K562 (cell line): ENCODE measurements at regions not wholly inside any gene's neighbourhood (a gene's known extent, or its start where the extent isn't known, plus 50 kb on each side); places are given as distances from the start of the nearest gene placed in this dataset.

Source experiments
- ATAC-seq: fragments of 200-7000 bp; cut with Tn5 transposase; 3 replicates; pipeline ENCODE4 v1.9.1; 2020; ENCODE audit warnings: moderate library complexity
- BruUV-seq: library from RNA; stranded (reverse); fragments of 400-500 nt; replicated peaks from 2 replicates; lab custom pipeline; 2021; lab: Mats Ljungman, UMichigan
- CTCF ChIA-PET: fragments of 300-600 bp; formaldehyde crosslinking; extraction: SDS; loops from one replicate; lab custom pipeline; 2021; ENCODE audit warnings: low intra/inter-chr PET ratio; lab: Yijun Ruan, JAX
- POLR2A ChIA-PET: fragments of 300-600, 350-650 bp; sonication (Branson Sonifier 250); formaldehyde crosslinking; extraction: SDS; loops from one replicate; lab custom pipeline; 2021; ENCODE audit warnings: antibody characterized with exemption, inconsistent platforms; lab: Yijun Ruan, JAX
- DNase-seq, 4 experiments: peaks; one replicate each; pipeline versions ENCODE4 v3.0.0 to v3.0.0-alpha.2; 2011 to 2018; ENCODE audit warnings: low spot score in 3 of 4, mixed read lengths in 3 of 4; ENCODE audit errors: extremely low read depth in 1 of 4
- FAIRE-seq: peaks from 2 replicates; lab custom pipeline; 2011; peaks lifted over from hg19 to GRCh38; lab: Jason Lieb, UNC
- H2AFZ ChIP-seq: 2 replicates; pipeline ENCODE4 v1.6.0; 2011; ENCODE audit warnings: low read depth, low read length, control low read depth, inconsistent platforms
- H3K27ac ChIP-seq: fragments of 200-600 bp; 3 replicates; pipeline ENCODE4 v1.8.0; 2011; ENCODE audit warnings: low read depth, mild to moderate bottlenecking, control low read depth, inconsistent platforms, low read length, moderate library complexity, mixed read lengths; ENCODE audit errors: extremely low read depth
- H3K27me3 ChIP-seq, 2 experiments: fragments of 300-600 bp in 1 of 2; 2 replicates in 1 of 2; 3 replicates in 1 of 2; pipeline versions ENCODE4 v1.6.0 to v1.8.0; 2011; ENCODE audit warnings: inconsistent platforms in 2 of 2, low read length in 2 of 2, mild to moderate bottlenecking in 1 of 2, mixed read lengths in 1 of 2, moderate library complexity in 1 of 2; ENCODE audit not compliant: control insufficient read depth in 2 of 2, insufficient read depth in 2 of 2
- H3K36me3 ChIP-seq: fragments of 300-600 bp; 3 replicates; pipeline ENCODE4 v1.8.0; 2011; ENCODE audit warnings: mild to moderate bottlenecking, low read length, inconsistent platforms; ENCODE audit not compliant: control insufficient read depth, insufficient read depth
- H3K4me1 ChIP-seq, 2 experiments: fragments of 200-600 bp in 1 of 2; replicated peaks in 1 of 2; 2 replicates in 1 of 2; 3 replicates in 1 of 2; pipeline versions ENCODE4 v1.5.1 to v1.8.0; 2011; ENCODE audit warnings: inconsistent platforms in 2 of 2, low read length in 2 of 2, mild to moderate bottlenecking in 1 of 2, mixed read lengths in 1 of 2, moderate library complexity in 1 of 2; ENCODE audit not compliant: control insufficient read depth in 2 of 2, insufficient read depth in 2 of 2
- H3K4me2 ChIP-seq: 2 replicates; pipeline ENCODE4 v1.6.1; 2011; ENCODE audit warnings: low read length, control low read depth, inconsistent platforms, mixed read lengths; ENCODE audit not compliant: insufficient read depth
- H3K4me3 ChIP-seq: fragments of 200-600 bp; sonication (generic), shearing (Covaris generic); 2 replicates; pipeline ENCODE4 v1.5.1; 2016; ENCODE audit warnings: control low read depth, inconsistent platforms
- H3K79me2 ChIP-seq: fragments of 200-600 bp; 3 replicates; pipeline ENCODE4 v1.8.0; 2011; ENCODE audit warnings: low read length, inconsistent platforms; ENCODE audit not compliant: control insufficient read depth, insufficient read depth
- H3K9ac ChIP-seq, 2 experiments: 2 replicates each; pipeline versions ENCODE4 v1.6.0 to v1.6.1; 2011; ENCODE audit warnings: low read depth in 2 of 2, low read length in 2 of 2, control low read depth in 1 of 2, inconsistent platforms in 1 of 2, mild to moderate bottlenecking in 1 of 2, mixed read lengths in 1 of 2; ENCODE audit not compliant: insufficient read depth in 1 of 2
- H3K9me1 ChIP-seq: one replicate; pipeline ENCODE4 v1.6.0; 2011; ENCODE audit warnings: inconsistent platforms, mild to moderate bottlenecking, low read length, moderate library complexity; ENCODE audit not compliant: control insufficient read depth, insufficient read depth
- H3K9me3 ChIP-seq: replicated peaks from 2 replicates; pipeline ENCODE4 v1.5.1; 2011; ENCODE audit warnings: low read depth, low read length, inconsistent platforms; ENCODE audit not compliant: control insufficient read depth, insufficient read depth
- H4K20me1 ChIP-seq: replicated peaks from 2 replicates; pipeline ENCODE4 v1.6.1; 2011; ENCODE audit warnings: low read length, inconsistent platforms, mixed read lengths; ENCODE audit not compliant: control insufficient read depth, insufficient read depth
- FIP1L1 ChIP-seq: fragments of 200-400 bp; formaldehyde crosslinking; IDR thresholded peaks from 2 replicates; pipeline ENCODE4 v1.6.1; 2018; ENCODE audit warnings: mild to moderate bottlenecking, low read depth, low read length; ENCODE audit not compliant: poor library complexity, severe bottlenecking
- FOXK1 ChIP-seq: sonication (generic); formaldehyde crosslinking; IDR thresholded peaks from 2 replicates; pipeline ENCODE4 v1.8.0; 2022; ENCODE audit warnings: missing genetic modification reagents, mild to moderate bottlenecking, borderline replicate concordance
- TCF7 ChIP-seq: sonication (generic); IDR thresholded peaks from 2 replicates; pipeline ENCODE4 v1.6.1; 2016; ENCODE audit warnings: antibody characterized with exemption, borderline replicate concordance
- ZNF354B ChIP-seq: fragments of 250-450 bp; sonication (Bioruptor Pico); IDR thresholded peaks from 2 replicates; pipeline ENCODE4 v1.4.0; 2020
- ZNF41 ChIP-seq: fragments of 250-450 bp; sonication (Bioruptor Pico); conservative IDR thresholded peaks from 2 replicates; pipeline ENCODE4 v1.4.0; 2020; ENCODE audit warnings: mild to moderate bottlenecking
- ZNF764 ChIP-seq: fragments of 250-450 bp; sonication (Bioruptor Pico); IDR thresholded peaks from 2 replicates; pipeline ENCODE4 v1.4.0; 2020; ENCODE audit warnings: low read depth, mild to moderate bottlenecking, moderate library complexity
- WGBS: fragments of 100-300 bp; shearing (Covaris generic); methylation state at CpG from one replicate; pipeline ENCODE4 v1.1.6; 2016; ENCODE audit warnings: low coverage, mixed read lengths; ENCODE audit not compliant: insufficient coverage; ENCODE audit errors: missing lambda C conversion rate; 5-methylcytosine and 5-hydroxymethylcytosine counted together
- in situ Hi-C: fragments of 300-500 bp; cut with MboI; formaldehyde crosslinking; loops from 4 replicates; pipeline ENCODE4 v1.15.0; 2018; ENCODE audit warnings: inconsistent platforms, mixed read lengths
- intact Hi-C: fragments of 100-400 bp; cut with micrococcal nuclease; formaldehyde crosslinking; loops from 2 replicates; pipeline ENCODE4 v1.14.2; 2022
- TF ChIP-seq, protein P1 (sequence below): fragments of 200-800 bp; sonication (Bioruptor generic); IDR thresholded peaks from 2 replicates; pipeline ENCODE4 v1.6.1; 2016; ENCODE audit warnings: missing genetic modification characterization, missing compliant biosample characterization

DNA sequence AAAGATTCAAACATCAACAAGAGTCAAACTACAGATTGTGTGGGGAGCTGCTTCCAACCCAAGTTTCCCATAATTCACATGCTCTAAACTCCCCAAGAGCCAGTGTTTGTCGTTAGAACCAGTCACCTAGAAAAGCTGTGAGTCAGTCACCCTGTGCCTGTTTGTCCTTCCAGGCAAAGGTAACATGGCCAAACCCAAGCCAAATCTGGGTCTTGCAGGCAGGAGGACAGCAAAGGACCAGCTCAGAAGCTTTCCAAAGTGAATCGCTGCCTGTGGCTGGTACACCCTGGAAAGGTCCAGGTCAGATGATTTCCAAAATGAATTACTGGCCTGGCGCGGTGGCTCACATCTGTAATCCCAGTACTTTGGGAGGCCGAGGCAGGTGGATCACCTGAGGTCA is 251.5 kb downstream of the FAM43A start:
- intact Hi-C loops = no loop called here
- TF ChIP-seq ZNF764 (CRISPR knock-in tag) = no peak
- TF ChIP-seq, protein P1, sequence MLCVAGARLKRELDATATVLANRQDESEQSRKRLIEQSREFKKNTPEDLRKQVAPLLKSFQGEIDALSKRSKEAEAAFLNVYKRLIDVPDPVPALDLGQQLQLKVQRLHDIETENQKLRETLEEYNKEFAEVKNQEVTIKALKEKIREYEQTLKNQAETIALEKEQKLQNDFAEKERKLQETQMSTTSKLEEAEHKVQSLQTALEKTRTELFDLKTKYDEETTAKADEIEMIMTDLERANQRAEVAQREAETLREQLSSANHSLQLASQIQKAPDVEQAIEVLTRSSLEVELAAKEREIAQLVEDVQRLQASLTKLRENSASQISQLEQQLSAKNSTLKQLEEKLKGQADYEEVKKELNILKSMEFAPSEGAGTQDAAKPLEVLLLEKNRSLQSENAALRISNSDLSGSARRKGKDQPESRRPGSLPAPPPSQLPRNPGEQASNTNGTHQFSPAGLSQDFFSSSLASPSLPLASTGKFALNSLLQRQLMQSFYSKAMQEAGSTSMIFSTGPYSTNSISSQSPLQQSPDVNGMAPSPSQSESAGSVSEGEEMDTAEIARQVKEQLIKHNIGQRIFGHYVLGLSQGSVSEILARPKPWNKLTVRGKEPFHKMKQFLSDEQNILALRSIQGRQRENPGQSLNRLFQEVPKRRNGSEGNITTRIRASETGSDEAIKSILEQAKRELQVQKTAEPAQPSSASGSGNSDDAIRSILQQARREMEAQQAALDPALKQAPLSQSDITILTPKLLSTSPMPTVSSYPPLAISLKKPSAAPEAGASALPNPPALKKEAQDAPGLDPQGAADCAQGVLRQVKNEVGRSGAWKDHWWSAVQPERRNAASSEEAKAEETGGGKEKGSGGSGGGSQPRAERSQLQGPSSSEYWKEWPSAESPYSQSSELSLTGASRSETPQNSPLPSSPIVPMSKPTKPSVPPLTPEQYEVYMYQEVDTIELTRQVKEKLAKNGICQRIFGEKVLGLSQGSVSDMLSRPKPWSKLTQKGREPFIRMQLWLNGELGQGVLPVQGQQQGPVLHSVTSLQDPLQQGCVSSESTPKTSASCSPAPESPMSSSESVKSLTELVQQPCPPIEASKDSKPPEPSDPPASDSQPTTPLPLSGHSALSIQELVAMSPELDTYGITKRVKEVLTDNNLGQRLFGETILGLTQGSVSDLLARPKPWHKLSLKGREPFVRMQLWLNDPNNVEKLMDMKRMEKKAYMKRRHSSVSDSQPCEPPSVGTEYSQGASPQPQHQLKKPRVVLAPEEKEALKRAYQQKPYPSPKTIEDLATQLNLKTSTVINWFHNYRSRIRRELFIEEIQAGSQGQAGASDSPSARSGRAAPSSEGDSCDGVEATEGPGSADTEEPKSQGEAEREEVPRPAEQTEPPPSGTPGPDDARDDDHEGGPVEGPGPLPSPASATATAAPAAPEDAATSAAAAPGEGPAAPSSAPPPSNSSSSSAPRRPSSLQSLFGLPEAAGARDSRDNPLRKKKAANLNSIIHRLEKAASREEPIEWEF = no peak
- no peak for TF ChIP-seq FIP1L1
- no peak for TF ChIP-seq ZNF354B (CRISPR knock-in tag)
- TF ChIP-seq ZNF41 = no peak
- TF ChIP-seq TCF7 = no peak
- TF ChIP-seq FOXK1 (CRISPR knock-in tag) = no peak
- TF ChIP-seq, all 486 proteins: peak for 0
- in situ Hi-C loops = no loop called here
- Histone ChIP-seq H3K27me3 (peaks cover 26 to 65% of the 10 kb centered on the region in 2 experiments), H2AFZ (no peak overlapping the region), H3K4me1 (no peaks in the 10 kb centered on the region), H3K9ac (no peak overlapping the region), H3K27ac (no peak overlapping the region), H4K20me1 (no peaks in the 10 kb centered on the region; the same call in 1 of the 2 replicates), H3K4me3 (no peak overlapping the region), H3K79me2 (no peaks in the 10 kb centered on the region), H3K36me3 (no peaks in the 10 kb centered on the region), H3K4me2 (no peak overlapping the region), H3K9me1 (no peaks in the 10 kb centered on the region), H3K9me3 (no peaks in the 10 kb centered on the region)
- no peak for ATAC-seq
- CTCF ChIA-PET = no interaction called here
- BruUV-seq = no TSS peak
- 2% methylated on average over 5 of the region's 5 CpGs for WGBS
- no peak for FAIRE-seq
- no peak for DNase-seq
- POLR2A ChIA-PET = no interaction called here
